Hypothalamus (tissue), 51 donors: ENCODE measurements at regions not wholly inside any gene's neighbourhood (a gene's known extent, or its start where the extent isn't known, plus 50 kb on each side); places are given as distances from the start of the nearest gene placed in this dataset.
"Not testable (repeated sequence)": the region's sequence is repeated elsewhere in the genome, so short reads cannot be mapped to it uniquely, and the experiment has no call there.

Experiments
- DNase-seq, 51 donors: peaks; one replicate each; lab custom pipeline; 2025; lab: John Stamatoyannopoulos, UW

DNA sequence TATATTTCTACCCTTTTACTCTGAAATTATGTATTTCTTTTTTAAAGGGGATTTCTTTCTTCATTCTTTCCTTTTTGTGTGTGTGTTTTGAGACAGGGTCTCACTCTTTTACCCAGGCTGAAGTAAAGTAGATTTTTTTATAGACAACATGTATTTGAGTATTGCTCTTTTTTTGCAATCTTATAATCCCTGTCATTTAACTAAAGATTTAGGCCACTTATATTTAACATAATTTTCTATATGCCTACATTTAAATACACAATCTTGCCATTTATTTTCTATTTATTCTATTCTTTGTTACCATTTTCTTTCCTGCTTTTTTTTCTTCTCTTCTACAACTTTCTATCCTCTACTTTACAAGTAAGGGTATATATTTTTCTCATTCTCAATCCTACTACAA is 416.0 kb upstream of the IRX2 start:
- no peak for DNase-seq

DNA sequence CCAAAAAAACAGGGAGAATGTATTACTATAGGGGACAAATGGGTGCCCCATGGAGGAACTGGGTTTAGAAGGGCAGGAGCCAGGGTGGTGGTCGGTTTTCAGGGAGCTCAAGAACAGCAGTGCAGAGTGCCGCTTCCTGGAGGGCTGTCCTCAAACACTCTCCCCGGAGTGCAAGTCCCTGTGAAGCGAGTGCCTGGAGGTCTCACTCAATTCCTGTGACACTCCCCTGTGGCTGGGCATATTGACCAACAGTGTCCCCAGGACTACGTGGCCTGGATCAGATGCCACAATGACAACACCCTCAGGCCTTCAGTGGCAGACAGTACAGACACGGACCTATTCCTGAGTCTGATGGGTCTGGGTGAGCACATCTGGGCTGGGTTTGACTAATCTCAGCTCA is 412.1 kb upstream of the IRX2 start:
- no peak for DNase-seq

DNA sequence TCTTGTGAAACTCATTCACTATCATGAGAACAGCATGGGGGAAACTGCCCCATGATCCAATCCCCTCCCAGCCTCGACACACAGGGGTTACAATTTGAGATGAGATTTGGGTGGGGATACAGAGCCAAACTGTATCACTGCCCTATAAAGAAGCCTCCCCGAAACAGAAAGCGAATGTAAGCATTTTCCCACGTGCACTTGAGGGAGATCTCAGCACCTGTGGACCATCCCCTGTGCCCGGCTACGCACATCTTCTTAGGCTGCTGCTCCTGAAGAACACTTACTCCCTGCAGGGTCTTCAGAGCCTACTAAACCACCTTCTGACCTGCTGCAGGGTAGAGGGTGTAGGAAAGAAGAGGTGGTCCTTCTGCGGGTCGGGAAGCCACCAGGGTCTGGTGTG is 410.2 kb upstream of the IRX2 start:
- no peak for DNase-seq

DNA sequence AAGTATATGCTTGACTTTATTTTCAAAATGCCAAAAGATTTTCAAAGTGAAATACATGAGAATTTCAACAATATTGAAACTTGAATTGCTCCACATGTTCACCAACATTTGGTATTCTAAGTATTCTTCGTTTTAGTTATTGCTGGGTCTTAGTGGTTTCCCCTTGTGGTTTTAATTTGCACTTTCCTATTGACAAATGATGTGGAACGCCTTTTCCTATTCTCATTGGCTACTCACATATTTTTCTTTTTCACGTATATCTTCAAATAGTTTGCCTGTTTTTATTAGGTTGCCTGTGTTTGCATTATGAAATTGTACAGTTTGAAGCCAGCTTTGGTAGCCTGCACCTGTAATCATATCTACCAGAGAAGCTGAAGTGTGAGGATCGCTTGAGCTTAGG is 405.7 kb upstream of the IRX2 start:
- DNase-seq = no peak

DNA sequence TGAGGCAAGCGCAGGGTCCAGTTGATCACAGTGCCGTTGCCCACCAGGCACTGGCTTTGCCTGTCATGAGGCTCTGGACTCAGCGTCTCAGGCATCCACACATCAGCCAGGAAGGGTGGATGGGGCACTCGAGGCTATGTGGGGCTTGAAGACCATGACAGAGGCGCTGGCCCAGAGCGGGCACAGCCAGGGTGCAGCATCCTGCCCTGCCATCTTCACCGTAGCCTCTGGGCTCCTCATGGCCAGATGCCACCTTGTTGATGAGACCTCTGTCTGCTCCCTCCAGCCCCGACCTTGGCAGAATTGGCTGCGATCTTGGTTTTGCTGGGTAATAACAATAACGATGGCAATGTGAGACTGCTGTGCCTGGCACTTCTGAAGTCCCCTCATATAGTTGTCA is 404.2 kb upstream of the IRX2 start:
- DNase-seq = no peak

DNA sequence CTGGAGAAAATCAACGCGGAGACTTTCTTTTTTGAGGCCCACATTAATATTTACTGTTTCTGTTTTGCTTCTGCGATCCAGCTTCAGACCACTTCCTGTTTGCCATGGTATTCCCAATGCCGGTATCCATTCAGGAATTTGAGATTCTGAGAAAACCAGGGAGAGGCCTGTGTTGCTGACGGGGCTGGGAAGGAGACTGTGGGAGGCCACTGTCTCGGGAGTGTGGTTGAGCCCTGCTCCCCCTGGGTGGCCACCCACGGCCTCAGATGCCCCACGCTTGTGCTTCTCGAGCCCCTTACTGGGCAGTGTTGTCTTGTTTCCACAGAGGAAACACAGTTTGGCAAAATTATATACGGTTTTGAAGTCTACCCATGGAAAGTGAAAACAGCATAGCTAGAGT is 403.6 kb upstream of the IRX2 start:
- no peak for DNase-seq

DNA sequence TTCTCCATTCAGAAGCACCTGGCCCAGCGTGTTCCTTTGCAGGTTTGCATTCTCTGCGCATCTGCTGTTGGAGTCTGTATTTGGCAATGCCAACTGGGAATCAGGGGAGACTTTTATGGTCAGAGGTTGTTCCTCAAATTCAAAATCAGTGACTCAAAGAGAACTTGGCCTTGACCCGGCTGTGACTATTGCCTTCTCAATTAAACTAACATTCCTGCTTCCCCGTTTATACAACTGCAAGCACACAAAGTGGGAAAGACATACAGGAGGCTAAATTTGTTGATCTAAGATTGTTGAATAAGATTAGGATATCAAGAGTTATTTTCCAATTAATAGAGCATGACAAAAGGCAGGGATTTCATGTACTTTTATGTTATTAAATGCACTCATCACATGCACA is 402.4 kb upstream of the IRX2 start:
- DNase-seq = no peak

DNA sequence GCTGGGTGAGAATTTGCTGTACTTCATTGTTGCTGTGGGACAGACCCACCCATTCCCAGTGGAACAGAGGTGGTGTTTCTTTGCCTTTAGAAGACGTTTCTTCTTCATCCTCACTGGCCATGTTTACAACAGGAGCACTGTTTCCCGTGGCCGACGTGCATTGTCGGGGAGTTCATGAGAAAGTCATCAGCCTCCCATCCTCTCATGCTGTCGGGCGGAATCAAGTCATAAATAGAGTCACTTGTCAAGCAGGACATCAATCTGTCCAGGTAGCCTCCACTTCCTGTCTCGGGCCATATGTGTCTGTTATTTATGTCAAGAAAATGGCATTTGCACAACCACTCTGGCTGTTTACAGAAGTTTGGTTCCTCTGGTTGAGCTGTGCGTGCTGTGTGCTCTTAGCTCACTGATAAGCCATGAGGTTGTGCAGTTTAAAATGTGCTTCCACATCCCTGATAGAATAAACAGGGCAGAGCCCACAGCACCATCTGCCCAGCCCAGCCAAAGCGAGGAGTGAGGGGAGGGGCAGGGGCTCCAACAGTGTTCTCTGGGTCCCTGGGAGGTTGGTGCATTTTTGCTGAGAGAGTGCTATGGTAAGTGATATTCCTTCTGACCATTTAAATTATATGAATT is 401.9 kb upstream of the IRX2 start:
- DNase-seq = no peak

DNA sequence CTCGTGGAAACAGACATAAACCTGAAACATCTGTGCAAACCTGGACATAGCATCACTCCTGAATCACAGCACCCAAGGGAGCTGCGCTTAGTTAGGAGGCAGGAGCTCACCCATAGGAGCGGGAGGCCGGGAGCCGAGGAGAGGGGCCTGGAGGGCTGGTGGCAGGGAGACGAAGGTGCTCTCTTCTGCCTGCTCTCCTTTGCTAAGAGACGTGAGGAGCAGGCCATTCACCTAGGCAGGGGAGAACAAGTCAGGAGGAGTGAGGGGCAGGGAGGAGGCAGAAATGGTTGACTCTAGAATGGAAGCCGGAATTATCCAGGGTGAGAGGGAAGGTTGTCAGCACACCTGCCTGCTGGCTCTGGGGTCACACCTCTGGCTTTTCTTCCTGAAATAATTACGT is 398.4 kb upstream of the IRX2 start:
- DNase-seq = no peak

DNA sequence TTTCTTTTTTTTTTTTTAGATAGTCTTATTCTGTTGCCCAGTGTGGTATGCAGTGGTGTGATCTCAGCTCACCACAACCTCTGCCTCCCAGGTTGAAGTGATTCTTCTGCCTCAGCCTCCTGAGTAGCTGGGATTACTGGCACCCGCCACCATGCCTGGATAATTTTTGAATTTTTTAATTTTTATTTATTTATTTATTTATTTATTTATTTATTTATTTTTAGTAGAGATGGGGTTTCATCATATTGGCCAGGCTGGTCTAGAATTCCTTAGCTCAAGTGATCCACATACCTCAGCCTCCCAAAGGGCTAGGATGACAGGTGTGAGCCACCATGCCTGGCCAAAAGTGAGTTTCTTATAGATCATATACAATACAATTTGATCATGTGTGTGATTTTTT is 395.9 kb upstream of the IRX2 start:
- DNase-seq = not testable (repeated sequence)

DNA sequence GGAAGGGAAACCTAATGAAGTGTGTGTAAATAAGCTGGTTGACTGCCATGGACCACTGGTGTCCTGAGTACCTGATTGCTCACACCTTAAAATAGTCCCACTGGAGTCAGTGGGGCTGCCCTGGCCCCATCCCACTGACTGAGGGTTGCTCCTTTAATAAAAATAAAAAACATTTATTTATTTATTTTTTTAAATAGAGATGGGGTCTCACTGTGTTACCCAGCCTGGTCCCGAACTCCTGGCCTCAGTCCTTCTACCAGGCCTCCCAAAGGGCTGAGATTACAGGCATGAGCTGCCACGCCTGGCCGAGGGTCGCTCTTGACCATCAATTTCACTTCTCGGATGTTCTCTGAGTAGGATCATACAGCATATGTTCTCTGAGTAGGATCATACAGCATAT is 394.2 kb upstream of the IRX2 start:
- no peak for DNase-seq

DNA sequence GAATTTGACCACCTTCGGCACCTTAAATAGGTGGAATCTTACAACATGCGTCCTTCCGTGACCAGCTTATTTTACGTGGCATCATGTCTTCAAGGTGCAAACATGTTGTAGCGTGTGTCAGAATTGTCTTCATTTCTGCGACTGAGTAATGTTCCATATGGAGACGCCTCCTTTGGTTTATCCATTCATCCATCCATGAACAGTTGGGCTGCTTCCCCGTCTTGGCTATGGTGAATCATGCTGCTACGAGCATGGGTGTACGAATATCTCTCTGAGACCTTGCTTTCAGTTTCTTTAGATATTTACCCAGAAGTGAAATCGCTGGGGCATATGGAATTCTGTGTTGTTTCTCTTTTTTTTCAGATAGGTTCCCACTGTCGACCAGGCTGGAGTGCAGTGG is 391.9 kb upstream of the IRX2 start:
- DNase-seq = no peak

DNA sequence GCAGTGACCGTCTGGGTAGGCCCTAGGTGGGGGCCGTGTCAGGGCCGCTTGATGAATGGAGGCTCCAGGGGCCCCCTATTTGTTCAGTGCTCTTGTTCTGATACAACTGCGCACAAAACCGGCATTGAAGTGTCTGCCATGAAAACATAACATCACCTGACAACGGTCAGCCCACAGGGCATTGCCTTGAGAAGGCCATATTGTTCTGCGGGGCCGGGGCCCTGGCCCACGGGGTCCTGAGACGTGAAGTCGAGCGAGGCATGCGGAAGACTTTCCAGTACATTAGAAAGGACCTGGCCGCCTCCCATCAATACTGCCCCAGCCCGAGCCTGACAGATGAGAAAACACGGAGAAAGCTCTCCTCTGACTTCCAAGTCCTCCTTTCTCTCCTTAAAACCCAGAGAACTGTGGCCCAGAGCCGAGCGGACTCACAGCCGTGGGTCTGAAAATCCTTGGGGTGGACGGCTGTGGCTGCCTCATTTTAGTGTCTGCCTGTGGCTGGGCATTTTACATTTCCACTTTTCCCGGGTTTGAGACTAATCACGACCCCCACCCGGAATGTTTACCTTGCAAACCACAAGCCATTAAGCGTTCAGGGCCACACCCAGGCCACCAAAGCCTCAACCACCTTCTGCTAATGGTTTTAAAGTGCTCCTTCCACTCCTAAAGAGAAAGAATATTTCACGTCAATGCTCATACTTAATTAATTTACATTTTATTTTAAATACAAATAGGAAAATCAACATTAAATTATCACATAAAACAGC is 391.0 kb upstream of the IRX2 start:
- no peak for DNase-seq

DNA sequence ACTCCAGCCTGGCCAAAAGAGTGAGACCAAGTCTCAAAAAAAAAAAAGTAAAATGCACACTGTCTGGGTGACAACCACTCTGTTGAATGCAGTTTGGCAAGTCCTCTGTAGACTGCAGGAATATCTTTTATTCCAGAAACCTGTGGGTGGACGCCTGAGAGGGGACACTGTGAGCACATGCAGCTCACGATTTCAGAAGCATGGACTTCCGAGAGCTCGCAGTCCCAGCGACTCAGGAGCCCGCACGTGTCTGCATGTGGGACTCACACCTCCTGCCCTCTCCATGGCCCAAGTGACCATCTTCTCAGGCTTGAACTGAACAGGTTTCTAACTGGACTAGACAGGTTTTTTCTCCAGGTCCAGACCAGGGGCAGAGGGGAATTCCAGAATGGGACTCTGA is 388.6 kb upstream of the IRX2 start:
- no peak for DNase-seq

DNA sequence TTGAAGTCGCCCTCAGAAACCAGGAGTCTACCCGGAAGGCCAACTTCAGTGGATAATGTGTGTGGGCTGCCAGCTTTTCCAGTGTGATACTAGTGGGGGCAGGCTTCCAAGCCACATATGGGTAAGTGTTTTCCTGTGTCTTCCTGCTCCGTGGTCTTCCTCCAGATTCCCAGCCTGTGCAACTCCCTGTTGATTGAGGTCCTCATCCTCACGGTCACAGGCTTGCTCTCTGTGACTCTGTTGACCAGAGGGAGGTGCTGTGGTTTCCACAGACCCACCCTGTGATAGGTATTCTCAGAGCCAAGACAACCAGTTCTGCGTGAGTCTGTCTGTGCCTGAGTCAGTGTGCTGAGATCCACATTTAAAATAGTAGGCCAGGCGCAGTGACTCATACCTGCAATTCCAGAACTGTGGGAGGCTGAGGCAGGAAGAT is 388.0 kb upstream of the IRX2 start:
- peak in 2 of 51 donors; percentile 18 to 41 for DNase-seq

DNA sequence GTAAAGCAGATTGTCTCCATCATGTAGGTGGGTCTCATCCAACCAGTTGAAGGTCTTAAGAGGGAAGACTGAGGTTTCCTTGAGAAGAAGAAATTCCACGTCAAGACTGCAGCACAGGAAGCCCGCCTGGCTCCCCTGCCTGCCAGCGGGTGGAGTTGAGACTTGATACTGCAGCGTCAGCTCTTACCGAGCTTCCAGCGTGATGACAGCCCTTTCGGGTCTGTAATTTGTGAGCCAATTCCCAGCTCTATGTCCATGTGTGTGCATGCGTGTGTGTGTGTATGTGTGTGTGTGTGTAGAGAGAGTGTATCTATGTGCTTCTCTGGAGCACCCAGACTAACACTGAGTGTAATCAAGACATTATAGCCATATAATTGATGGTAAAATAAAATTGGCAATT is 379.7 kb upstream of the IRX2 start:
- DNase-seq = no peak

DNA sequence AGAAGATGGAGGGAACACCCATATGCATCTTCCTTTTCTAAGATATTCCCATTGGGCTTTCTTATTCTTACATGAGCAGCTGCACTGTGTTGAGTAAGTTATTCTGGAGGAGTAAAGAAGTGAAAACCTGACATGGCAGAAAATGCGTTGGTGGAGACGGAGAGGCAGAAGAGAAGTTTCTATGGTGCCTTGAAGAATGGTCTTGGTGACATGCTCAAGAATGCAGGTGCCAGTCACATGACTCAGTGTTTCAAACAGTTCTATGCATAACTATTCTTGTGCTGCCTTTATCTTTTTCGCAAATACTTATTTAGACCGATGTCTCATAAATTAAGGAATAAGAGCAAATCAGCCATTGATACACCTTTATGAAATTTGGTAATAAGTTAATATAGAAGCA is 377.8 kb upstream of the IRX2 start:
- no peak for DNase-seq

DNA sequence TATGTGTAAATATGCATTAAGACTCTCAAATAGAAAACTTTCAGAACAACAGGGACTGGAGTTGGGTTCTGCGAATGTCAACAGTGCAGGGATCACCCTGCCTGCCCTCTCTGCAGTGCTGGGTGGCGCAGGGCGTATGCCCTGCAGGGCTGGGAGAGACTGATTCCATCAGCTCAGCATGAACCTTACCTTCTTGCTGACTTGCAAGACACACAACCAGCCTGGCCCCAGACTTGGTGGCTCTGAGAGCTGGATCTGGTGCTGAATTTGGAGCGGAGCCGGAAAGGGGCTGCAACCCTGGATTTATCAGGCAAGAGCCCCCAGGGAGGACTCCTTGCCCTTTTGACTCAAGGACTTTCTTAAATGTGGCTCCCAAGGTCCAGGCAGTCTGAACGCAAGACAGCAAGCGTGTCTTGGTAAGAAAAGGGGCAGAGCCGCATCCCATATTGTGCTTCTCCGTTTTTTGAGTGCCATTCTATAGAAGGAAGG is 376.0 kb upstream of the IRX2 start:
- no peak for DNase-seq

DNA sequence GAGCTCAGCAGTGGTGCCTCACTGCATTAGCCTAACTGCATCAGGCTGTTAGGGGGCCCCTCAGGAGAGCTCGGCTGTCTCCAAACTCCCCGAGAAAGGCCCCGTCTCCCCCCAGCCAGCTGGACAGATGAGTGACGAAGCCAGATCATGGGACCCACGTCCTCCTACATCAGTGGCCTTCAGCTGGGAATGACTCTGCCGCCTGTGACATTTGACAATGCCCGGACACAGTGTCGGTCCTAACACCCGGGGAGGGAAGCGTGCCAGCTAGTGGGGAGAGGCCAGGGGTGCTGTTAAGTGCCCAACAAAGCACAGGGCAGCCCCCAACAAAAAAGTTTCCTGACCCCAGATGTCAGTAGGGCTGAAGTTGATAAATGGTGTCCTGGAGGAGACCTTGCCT is 375.2 kb upstream of the IRX2 start:
- DNase-seq = no peak

DNA sequence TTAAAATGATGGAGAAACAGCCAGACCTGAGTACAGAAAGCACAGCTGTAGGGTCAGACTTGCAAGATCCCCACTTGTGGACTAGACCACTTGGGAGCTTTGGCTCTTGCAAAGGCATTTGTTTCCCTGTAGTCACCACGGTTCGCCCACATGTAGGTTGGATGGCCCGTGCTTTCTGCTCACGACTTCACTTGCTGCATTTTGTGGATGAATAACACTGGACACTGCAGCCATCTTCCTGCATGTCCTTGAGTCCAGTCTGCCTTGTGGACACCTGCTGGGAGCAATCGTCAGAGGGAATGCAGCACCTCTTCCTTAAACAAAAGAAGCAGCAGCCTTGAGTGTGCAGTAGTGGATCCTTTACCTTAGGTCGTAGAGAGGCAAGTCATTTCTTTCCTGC is 372.9 kb upstream of the IRX2 start:
- DNase-seq = no peak

DNA sequence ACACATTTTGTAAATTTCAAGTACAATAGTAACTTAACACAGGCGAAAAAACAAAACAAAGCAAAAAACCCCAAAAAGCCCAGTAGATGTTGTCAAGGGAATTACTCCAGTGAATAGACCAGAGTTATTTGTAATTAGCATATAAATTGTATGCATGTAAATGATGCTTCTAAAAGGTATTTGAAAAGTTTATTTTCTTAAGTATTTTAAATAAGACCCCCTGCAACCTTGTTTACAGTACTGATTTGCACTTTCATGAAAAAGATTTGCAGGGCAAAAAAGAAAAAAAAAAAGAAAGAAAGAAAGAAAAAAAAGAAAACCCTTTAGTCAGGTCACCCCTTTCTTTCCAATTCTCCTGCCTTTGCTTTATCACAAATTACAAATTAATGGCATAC is 372.3 kb upstream of the IRX2 start:
- no peak for DNase-seq

DNA sequence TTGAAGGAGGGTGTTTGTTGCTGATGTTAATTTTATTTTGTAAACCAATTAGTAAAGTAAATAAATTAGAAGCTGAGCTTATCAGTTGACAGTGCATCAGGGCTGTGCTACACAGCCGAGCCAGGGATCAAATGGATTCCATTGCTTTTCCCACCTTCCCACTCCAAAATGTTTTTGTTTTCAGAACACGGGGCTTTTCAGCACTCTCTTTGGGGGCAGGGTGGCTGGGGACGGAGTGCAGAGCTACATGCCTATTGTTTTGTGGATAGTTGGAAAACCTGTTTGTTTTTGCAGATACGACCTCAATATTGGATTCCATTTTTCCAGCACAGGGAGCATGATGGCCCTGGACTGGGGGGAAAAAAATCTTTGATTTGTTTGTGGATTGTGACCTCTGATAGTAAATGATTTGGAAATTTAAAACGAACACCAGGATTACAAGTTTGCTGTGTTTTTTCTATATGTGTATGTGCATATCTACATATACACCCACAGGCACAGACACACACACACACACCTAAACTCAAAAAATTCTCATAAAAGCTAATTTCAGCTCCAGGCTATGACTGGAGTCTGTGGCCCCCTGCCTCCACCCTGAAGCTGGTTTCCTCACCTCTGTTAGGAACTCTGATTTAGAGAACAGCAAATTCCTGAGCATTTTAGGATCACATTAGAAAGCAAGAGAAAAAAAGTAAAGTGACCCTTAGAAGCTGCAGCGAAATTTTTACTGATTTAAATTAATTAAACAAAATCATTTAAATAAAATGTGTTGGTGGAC is 371.7 kb upstream of the IRX2 start:
- no peak for DNase-seq
